GM13977 (cell line): ENCODE measurements at regions not wholly inside any gene's neighbourhood (a gene's known extent, or its start where the extent isn't known, plus 50 kb on each side); places are given as distances from the start of the nearest gene placed in this dataset.
"Not testable (repeated sequence)": the region's sequence is repeated elsewhere in the genome, so short reads cannot be mapped to it uniquely, and the experiment has no call there.

Experiments used
- DNase-seq: peaks from one replicate; pipeline ENCODE4 v3.0.0; 2012; ENCODE audit warnings: low spot score
- in situ Hi-C: fragments of 300-500 bp; cut with MboI; formaldehyde crosslinking; loops from one replicate; pipeline ENCODE4 v1.12.0; 2022; ENCODE audit warnings: low sequenced_read_pairs, low pct_unique_long_range_greater_than_20kb, mixed read lengths, inconsistent platforms; ENCODE audit not compliant: unreplicated experiment
- TF ChIP-seq, protein P1 (sequence below): IDR thresholded peaks from 2 replicates; pipeline ENCODE4 v1.5.1; 2012; ENCODE audit warnings: mild to moderate bottlenecking, control low read depth; ENCODE audit not compliant: insufficient read depth; ENCODE audit errors: extremely low read depth, missing control alignments

DNA sequence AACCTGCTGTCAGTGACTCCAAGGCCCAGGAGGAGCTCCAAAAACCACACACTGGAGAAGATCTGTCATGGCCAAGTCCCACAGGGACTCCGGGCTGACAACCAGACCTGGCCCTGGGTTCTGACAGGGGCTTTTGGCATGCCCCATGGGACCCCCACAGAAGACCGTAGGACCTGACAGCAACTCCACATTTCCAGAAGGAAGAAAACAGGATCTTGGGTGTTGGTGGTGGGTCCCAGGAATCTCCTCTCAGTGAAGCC, 275.9 kb upstream of the HS6ST1 start:
- in situ Hi-C loops, result no loop called here
- TF ChIP-seq, protein P1, sequence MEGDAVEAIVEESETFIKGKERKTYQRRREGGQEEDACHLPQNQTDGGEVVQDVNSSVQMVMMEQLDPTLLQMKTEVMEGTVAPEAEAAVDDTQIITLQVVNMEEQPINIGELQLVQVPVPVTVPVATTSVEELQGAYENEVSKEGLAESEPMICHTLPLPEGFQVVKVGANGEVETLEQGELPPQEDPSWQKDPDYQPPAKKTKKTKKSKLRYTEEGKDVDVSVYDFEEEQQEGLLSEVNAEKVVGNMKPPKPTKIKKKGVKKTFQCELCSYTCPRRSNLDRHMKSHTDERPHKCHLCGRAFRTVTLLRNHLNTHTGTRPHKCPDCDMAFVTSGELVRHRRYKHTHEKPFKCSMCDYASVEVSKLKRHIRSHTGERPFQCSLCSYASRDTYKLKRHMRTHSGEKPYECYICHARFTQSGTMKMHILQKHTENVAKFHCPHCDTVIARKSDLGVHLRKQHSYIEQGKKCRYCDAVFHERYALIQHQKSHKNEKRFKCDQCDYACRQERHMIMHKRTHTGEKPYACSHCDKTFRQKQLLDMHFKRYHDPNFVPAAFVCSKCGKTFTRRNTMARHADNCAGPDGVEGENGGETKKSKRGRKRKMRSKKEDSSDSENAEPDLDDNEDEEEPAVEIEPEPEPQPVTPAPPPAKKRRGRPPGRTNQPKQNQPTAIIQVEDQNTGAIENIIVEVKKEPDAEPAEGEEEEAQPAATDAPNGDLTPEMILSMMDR, result no peak
- no peak for DNase-seq

DNA sequence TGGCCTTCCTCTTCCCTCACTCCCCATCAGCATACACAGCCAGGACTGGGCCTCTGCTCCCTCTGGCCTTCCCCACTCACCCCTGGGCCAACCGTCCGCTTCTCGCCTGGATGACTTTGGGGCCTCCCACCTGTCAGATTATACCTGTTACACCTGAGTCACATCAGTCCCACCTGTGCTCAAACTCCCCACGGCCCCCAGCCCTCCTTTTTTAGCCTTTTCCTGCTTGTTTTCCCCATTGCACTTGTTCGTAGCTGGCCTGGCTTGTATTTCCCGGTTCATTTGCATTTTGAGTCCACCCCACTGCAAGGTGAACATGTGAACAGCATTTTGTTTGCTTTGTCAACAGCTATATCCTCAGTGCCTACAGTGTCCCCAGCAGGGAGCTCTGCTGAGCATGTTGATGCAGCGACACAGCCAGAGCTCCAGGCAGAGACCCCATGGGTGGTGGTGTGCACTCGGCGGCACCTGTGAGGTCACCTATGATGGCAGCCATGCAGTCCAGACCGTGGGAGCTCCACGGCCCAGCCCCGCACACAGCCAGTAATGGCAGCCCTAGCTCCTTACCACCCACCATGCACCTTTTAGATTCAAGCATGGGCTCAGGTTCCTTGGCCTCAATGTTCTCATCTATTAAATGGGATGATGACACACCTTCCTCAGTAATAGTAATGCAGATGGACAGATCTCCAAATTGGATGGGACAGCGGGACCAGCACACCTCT, 276.4 kb upstream of the HS6ST1 start:
- TF ChIP-seq, protein P1, result no peak
- in situ Hi-C loops, result no loop called here
- no peak for DNase-seq

DNA sequence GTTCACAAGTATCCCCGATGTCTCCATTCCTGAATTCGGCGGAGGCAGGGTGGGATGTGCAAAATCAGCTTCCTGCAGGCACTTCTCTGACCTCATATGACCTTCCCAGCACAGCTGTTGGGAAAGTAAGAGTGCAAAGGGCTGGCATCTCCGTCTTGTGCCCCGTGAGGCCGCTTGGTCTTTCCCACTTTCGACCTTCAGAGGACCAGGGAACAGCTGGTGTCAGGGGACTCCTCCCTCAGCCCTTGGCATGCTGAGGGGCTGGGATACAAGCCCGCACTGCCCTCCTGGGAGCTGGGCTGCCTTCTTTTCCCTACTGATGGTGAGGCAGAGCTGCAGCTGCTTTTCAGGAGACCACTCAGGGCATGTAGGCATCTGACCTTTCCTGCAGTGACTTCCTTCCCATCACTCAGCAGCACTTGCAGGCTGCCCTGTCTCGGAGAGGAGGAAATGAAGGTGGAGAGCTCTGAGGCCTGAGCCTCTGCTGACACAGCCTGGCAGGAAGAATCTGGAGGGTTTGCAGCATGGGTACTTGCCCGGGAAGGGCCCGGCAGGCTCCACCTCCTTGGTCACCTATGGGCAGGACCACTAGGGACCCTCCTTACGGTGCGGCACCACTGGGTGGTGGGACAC, 277.2 kb upstream of the HS6ST1 start:
- no peak for DNase-seq
- in situ Hi-C loops, result no loop called here
- TF ChIP-seq, protein P1, result no peak

DNA sequence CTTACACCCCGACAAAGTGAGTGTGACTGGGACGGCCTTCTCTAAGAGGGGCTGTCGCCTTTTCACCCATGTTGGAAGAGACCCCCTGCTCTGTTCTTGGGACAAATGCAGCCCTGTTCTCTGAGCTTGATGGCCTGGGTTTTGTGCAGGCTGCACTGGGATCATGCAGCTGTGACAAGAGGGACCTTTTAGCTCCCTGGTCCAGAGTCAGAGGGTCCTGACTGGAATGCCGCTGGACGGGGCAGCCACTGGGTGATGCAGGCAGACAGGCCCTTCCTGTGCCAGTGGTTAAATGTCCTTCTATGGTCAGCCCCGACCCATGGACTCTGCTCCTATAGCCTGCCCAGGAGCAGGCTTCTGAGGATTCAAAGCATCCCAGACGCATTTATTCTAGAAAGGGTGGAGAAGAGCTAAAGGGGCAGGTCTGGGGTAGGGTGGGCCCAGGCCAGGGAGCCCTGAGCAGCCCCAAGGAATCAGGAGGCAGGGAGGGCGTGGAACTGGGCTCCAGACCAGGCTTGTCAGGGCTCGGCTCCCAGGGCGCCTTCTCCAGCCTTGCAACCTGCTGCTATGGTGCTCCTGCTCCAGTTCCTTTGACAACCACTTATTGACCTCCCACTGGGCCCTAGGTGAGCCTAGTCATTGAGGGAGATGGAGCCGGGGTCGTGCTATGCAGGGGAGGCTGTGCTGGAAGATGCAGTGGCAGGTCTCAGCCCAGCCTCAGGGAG, 277.9 kb upstream of the HS6ST1 start:
- no peak for DNase-seq
- in situ Hi-C loops, result no loop called here

DNA sequence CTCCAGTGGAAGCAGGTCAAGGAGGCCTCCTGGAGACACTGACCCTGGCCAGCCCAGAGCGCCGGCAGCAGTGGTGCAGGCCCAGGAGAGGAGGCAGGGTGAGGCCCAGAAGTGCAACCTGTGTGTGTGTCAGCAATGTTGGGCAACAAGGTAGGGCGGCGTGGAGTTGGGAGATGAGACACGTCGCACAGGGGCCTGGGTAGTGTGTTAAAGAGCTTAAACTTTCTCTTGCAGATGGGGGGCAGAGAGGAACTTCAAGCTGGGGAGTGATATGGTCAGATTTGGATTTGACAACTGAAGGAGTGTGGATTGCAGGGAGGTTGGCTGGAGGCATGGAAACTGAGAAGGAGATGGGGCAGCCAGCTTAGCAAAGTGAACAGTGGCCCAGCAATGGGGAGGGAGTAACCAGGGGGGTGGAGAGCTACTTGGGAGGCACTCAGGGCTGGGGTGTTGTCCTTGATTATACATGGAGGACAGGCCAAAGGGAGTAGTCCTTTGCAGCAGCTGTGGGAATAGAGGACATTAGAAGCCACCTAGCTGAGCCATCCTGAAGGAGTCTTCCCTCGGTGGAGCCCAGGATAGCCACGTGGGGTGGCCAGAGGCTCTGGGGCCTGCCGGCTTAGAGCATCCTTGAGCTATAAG, 278.6 kb upstream of the HS6ST1 start:
- TF ChIP-seq, protein P1, result no peak
- in situ Hi-C loops, result no loop called here
- DNase-seq, result no peak

More for the DNA sequence above, 277.9 kb upstream of the HS6ST1 start:
- TF ChIP-seq, protein P1, result no peak

DNA sequence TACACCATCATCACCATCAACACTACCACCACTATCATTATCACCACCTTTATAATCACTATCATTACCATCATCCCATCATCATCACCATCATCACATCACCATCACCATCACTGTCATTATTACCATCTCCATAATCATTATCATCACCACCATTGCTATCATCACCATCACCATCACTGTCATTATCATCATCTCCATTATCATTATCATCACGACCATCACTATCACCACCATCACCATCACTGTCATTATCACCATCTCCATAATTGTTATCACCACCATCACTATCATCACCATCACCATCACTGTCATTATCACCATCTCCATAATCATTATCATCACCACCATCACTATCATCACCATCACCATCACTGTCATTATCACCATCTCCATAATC, 279.6 kb upstream of the HS6ST1 start:
- DNase-seq, in situ Hi-C loops: not testable (repeated sequence)
